ENCODE measurements at regions not wholly inside any gene's neighbourhood (a gene's known extent, or its start where the extent isn't known, plus 50 kb on each side); places are given as distances from the start of the nearest gene placed in this dataset.

DNA sequence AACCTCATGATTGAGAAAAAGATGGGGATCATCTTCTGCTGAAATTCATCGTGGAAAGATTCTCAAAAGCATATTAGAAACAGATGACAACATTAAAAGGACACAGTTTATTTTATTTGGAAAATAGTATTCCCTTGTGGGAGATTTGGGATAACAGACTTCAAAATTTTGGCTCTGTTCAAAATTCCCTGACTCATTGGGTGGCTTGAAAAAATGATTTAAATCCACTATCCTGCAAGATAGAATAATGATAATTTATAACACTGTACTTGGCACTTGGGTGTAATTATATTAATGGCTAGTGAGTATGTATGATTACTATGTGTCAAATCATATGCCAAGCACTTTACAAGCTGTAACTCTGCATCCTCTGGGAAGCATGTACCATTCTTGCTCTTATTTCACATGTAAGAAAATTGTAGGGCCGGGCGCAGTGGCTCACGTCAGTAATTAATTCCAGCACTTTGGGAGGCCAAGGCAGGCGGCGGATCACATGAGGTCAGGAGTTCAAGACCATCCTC lies 128.8 kb downstream of the LMNTD1 start:
- no peaks in the 10 kb centered on the region for H3K27me3 ChIP-seq
- H3K9me3 ChIP-seq (replicated peaks in 1 of 3), result no peaks in the 10 kb centered on the region
- intact Hi-C loops (cut with DNase I), result no loop called here
- no peak for TF ChIP-seq POLR2A (IDR thresholded peaks at IDR 0.05)
- TF ChIP-seq, protein P1, sequence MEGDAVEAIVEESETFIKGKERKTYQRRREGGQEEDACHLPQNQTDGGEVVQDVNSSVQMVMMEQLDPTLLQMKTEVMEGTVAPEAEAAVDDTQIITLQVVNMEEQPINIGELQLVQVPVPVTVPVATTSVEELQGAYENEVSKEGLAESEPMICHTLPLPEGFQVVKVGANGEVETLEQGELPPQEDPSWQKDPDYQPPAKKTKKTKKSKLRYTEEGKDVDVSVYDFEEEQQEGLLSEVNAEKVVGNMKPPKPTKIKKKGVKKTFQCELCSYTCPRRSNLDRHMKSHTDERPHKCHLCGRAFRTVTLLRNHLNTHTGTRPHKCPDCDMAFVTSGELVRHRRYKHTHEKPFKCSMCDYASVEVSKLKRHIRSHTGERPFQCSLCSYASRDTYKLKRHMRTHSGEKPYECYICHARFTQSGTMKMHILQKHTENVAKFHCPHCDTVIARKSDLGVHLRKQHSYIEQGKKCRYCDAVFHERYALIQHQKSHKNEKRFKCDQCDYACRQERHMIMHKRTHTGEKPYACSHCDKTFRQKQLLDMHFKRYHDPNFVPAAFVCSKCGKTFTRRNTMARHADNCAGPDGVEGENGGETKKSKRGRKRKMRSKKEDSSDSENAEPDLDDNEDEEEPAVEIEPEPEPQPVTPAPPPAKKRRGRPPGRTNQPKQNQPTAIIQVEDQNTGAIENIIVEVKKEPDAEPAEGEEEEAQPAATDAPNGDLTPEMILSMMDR (IDR thresholded peaks at IDR 0.05), result no peak
- H3K4me1 ChIP-seq (replicated peaks in 1 of 2), result peaks cover 0 to 6% of the 10 kb centered on the region in 2 donors
- H3K36me3 ChIP-seq (replicated peaks in 1 of 2), result no peaks in the 10 kb centered on the region
- H3K27ac ChIP-seq, result no peak overlapping the region
- no peak overlapping the region for H3K4me3 ChIP-seq
- no peak for DNase-seq
- 68 to 83% (median 80%) methylated on average over 6 of the region's 6 CpGs for WGBS, 4 donors

DNA sequence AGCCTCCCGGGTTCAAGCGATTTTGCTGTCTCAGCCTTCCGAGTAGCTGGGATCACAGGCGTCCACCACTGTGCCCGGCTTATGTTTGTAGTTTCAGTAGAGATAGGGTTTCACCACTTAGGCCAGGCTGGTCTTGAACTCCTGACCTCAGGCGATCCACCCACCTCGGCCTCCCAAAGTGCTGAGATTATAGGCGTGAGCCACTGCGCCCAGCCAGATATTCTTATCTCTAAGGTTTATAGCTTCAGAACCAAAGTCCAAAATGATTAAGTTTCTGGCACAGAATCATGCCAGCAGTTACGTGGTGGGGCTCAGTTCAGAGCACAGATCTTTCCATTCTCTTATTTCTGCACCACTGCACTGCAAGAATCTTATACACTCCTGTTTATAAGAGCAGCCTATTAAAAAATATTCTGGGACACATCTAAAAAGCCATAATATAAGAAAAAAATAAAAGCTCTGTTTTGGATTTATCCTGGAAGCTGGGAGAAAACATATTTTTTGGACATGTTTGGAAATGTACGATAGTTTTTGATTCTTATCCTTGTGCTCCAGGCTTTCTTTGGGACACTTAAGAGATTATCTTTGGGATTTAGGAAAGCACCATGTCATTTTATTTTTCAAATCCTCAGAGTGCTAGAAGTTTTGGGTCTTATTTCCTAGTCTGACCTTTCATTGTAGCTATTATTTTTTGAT lies 129.6 kb downstream of the LMNTD1 start:
- H3K27me3 ChIP-seq, result no peaks in the 10 kb centered on the region
- no peak overlapping the region for H3K4me3 ChIP-seq
- TF ChIP-seq POLR2A (IDR thresholded peaks at IDR 0.05), result no peak
- TF ChIP-seq, protein P1 (IDR thresholded peaks at IDR 0.05), result no peak
- H3K36me3 ChIP-seq (replicated peaks in 1 of 2), result no peaks in the 10 kb centered on the region
- no peaks in the 10 kb centered on the region for H3K9me3 ChIP-seq (replicated peaks in 1 of 3)
- intact Hi-C loops (cut with DNase I), result no loop called here
- H3K4me1 ChIP-seq (replicated peaks in 1 of 2), result peaks cover 0 to 6% of the 10 kb centered on the region in 2 donors
- peak in 3 of 7 donors; percentile 11 to 25 (median 21) for DNase-seq
- H3K27ac ChIP-seq, result no peak overlapping the region
- 54 to 67% (median 58%) methylated on average over 9 to 11 of the region's 11 CpGs for WGBS, 4 donors

DNA sequence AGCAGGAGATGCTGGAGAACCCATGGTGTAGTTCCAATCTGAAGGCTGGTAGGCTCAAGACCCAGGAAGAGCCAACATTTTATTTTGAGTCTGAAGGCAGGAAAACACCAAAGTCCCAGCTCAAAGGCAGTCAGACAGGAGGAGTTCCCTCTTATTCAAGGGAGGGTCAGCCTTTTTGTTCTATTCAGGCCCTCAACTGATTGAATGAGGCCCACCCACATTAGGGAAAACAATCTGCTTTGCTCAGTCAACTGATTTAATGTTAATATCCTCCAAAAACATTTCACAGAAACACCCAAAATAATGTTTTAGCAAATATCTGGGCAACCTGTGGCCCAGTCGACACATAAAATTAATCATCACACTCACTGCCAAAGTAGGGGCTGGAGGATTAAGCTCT lies 130.8 kb downstream of the LMNTD1 start:
- Histone ChIP-seq H3K9me3 (replicated peaks in 1 of 3) (no peaks in the 10 kb centered on the region), H3K27ac (no peak overlapping the region), H3K36me3 (replicated peaks in 1 of 2) (no peaks in the 10 kb centered on the region), H3K4me1 (replicated peaks in 1 of 2) (peaks cover 0 to 6% of the 10 kb centered on the region in 2 donors), H3K27me3 (no peaks in the 10 kb centered on the region), H3K4me3 (no peak overlapping the region)
- TF ChIP-seq POLR2A (IDR thresholded peaks at IDR 0.05), result no peak
- TF ChIP-seq, protein P1 (IDR thresholded peaks at IDR 0.05), result no peak
- no peak for DNase-seq
- WGBS, 4 donors, result 85 to 100% (median 92%) methylated on average over 1 of the region's 1 CpG
- intact Hi-C loops (cut with DNase I), result no loop called here

DNA sequence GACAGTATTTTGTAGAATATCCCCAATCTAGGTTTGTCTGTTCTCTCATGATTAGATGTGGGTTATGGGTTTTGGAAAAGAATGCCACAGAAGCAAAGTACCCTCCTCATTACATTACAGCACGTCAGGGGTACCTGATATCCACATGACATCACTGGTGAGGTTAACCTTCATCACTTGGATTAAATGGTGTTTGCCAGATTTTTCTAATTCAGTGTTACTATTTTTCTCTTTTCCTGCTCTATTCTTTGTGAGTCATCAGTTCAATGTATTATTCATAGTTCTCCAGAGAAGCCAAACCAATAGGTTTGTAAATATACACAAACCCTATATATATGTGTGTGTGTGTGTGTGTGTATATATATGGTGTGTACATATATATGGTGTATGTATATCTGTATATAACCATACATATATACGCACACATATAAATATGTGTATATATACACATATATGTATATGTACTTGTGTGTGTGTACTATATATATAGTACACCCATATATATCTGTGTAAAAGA lies 131.4 kb downstream of the LMNTD1 start:
- WGBS, 4 donors, result 83 to 93% (median 87%) methylated on average over 2 of the region's 2 CpGs
- TF ChIP-seq, protein P1 (IDR thresholded peaks at IDR 0.05), result no peak
- no peak for TF ChIP-seq POLR2A (IDR thresholded peaks at IDR 0.05)
- H3K4me1 ChIP-seq (replicated peaks in 1 of 2), result peaks cover 0 to 6% of the 10 kb centered on the region in 2 donors
- DNase-seq, result no peak
- intact Hi-C loops (cut with DNase I), result no loop called here
- H3K27me3 ChIP-seq, result no peaks in the 10 kb centered on the region
- no peaks in the 10 kb centered on the region for H3K36me3 ChIP-seq (replicated peaks in 1 of 2)
- no peak overlapping the region for H3K27ac ChIP-seq
- H3K9me3 ChIP-seq (replicated peaks in 1 of 3), result no peaks in the 10 kb centered on the region
- no peak overlapping the region for H3K4me3 ChIP-seq
